NCI-H82 treated with DMSO at 0.1 percent for 48 hours (cell line): ENCODE measurements at regions not wholly inside any gene's neighbourhood (a gene's known extent, or its start where the extent isn't known, plus 50 kb on each side); places are given as distances from the start of the nearest gene placed in this dataset.
"Not testable (repeated sequence)": the region's sequence is repeated elsewhere in the genome, so short reads cannot be mapped to it uniquely, and the experiment has no call there.

ENCODE experiments used
- DNase-seq: peaks from one replicate; lab custom pipeline; 2025; ENCODE audit not compliant: unreplicated experiment; lab: John Stamatoyannopoulos, UW

DNA sequence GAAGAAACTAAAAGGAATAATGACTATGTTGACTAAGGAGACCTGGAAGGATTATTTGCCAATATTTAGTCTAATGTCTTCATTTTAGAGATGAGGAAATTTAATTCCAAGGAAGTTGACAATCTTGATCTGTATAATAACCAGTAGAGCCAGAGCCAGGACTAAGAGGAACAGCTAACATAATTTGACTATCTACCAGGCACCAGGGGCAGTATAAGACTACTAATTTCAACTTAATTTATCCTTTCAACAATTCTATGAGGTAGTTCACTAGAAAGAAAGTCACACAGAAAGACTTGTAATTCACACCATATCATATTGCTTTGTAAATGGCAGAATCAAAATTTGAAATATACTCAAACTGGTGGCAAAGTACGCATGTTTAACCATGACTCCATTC is 273.0 kb upstream of the STXBP5 start:
- DNase-seq = no peak

DNA sequence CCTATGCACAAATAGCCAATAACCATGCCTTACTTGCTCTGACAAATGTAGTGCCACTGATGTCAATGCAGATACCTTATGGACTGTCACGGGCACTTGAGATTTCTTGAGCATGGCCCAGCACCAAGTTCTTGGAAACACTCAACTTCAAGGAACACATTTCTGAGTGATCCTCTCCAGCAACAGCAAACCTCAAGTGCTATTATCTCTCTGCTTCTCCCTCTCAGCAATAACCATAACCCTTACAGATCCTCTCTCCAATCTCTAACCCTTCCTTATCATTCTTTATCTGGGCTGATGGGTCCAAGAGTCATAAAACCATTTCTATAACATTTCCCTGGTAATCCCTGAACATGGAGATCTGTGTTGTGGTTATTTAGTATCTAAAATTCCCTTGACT is 266.9 kb upstream of the STXBP5 start:
- DNase-seq = no peak

DNA sequence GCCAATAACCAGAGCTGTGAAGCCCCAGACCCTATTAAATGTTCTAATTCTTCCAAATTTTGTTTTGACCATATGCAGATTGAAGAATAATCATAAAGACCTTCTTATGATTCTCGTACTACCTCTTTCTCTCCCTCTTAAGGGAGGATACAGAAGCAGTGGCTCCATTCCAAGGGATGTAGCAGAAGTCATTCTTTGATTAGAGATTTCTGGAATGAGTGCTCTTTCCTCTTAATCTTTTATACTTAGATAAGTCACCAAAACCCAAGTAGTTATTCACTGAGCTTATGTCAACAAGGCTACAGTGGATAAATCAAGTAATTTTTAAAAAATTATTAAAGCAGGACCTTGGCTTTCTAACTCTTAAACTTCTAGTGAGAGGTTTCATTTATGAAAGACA is 266.0 kb upstream of the STXBP5 start:
- DNase-seq = no peak

GRCh38 chr6:146939456-146939855 is 264.8 kb upstream of the STXBP5 start:
- DNase-seq = not testable (repeated sequence)

- no peak for DNase-seq
Measured at GRCh38 chr6:146943664-146944063, 260.6 kb upstream of the STXBP5 start.

- DNase-seq = no peak
Measured at GRCh38 chr6:146944077-146944476, 260.1 kb upstream of the STXBP5 start.

- DNase-seq = no peak
Measured at GRCh38 chr6:146944809-146945208, 259.4 kb upstream of the STXBP5 start.

DNA sequence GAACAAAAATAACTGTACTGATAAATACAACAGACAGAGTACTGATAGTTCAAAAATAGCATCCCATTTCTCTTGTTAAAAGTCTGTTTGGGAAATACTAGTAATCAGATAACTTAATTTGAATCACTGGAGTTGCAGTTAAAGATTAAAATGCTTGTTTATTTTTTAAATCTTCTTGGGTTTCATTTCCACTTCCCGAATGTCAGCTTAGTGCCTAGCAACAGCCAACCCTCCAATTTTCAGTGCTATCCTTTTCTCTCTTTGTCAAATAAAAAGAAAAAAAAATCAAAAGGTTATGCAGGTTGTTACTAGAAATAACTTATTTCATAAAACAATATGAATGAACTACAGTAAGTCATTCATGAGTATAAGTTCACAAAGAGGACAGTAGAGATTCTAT is 257.7 kb upstream of the STXBP5 start:
- DNase-seq = no peak

DNA sequence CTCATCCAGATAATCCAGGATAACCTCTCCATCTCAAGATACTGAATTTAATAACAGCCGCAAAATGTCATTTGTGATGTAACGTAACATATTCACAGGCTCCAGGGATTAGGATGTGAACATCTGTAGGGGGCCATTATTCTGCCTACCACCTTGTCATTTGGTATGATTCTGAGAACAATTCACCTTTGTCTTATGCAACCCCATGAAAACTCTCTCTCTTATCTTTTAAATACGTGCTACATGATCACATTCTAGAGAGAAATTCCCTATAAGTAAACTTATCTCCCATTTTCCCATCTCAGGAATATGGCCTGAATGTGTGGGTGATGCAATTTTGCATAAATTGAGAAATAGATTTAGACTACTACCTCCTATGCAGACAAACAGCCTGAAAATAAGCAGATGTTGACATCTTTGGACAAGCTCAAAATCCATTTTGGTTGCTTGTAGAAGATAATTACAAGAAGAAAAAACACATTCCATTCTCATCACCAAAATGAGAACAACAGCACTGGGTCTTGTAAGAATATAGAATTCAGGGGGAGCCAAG is 255.4 kb upstream of the STXBP5 start:
- DNase-seq = no peak

DNA sequence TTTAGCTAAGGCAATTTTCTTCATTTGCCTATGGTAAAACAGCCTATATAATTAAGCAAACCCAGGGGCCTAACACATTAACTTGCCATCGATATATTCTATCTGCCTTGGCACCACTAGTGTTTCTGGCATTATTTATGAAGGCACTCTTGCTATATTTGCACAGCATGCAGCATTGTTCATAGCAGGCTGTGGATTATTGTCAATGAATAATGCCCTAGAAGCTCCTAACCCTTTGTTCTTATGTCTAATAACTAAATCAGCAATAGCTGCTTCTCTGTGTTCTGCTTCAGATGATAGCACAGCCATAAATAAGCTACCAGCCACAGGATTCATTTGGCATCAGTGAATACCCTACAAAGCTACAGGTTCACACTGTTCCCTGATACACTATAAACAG is 254.8 kb upstream of the STXBP5 start:
- no peak for DNase-seq

DNA sequence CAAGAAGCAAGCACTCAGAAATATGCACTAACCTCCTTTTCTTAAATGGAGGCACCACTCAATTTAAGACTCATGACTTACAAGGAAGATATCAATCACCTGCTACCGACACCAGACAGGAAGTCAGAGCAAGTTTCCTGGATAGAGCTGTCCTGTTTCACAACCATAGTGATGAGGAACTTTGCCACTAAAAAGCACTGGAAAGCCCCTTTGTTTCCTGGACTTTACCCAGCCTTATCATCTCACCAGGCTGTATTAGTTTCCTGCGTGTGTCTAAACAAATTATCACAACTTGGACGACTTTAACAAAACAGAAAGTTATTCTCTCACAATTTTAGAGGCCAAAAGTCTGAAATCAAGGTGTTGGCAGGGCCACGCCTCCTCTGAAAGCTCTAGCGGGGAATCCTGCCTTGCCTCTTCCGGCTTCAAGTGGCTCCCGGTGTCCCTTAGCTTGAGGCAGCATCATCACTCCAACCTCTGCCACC is 253.8 kb upstream of the STXBP5 start:
- DNase-seq = no peak

DNA sequence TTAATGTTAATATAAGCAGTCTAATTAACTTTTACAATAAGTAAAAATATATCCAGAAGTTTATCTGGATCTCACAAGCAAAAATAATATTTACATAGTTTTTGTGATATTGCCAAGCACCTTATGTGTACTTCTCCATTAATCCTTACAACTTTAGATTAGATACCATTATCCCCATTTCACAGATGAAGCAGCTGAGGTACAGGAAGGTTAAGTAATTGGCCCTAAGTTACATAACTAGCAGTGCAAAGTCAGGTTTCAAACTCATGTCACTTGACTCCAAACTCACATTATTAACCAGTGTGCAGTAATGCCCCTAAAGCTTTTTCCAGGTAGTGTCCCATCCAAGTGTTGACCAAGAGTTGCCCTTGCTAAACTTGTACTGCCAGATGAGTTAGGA is 248.6 kb upstream of the STXBP5 start:
- DNase-seq = no peak

GRCh38 chr6:146957181-146958093 is 246.8 kb upstream of the STXBP5 start:
- DNase-seq = peak; percentile 62

- DNase-seq = no peak
Measured at GRCh38 chr6:146961831-146962230, 242.4 kb upstream of the STXBP5 start.

- DNase-seq = no peak
Measured at GRCh38 chr6:146962329-146962728, 241.9 kb upstream of the STXBP5 start.

DNA sequence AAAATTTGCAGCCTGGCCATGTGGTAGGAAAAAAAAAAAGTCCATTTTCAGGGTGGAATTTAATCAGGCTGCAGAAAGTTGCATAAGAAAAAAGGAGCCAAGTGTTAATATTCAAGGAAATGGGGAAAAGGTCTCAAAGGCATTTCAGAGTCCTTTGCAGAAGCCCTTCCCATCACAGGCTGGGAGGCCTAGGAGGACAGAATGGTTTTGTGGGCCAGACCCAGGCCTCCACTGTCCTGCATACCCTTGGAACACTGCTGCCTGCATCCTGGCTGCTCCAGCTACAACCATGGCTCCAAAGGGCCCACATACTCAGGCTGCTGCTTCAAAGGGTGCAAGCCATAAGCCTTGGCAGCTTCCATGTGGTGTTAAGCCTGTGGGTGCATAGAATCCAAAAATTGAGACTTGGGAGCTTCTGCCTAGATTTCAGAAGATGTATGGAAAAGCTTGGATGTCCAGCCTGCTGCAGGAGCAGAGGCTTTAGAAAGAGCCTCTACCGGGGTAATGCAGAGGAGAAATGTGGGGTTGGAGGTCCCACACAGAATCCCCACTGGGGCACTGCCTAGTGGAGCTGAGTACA is 239.0 kb upstream of the STXBP5 start:
- no peak for DNase-seq

DNA sequence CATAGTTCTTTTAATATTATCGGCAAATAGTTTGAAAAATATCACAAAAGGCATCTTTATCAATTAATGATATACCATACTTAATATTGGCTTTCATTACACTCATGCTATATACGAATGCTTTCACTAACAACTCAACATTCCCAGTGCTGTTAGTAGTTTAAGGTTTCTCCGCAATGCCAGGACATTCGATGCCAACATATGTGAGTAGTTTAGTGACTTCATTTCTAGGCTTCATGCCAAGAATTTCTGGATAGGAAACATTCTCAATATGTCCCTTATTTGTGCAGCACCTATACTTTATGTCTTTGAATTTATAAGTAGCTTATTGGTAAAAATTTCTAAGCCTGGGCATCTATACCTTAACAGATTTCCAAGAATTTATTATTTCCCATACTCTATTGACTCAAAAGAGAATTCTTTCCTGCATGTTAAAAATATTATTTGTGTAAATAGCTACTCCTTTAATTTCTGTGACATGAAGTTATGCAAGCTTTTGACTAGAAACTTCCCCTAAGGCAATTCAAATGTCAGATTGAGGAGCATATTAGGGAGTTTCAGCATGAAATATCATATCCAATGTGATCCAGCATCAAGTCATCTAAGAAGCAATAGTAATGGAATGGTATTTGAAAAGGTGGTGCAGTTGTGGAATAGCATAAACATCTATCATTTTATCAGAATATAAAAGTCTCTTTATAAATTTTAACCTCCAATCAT is 236.0 kb upstream of the STXBP5 start:
- no peak for DNase-seq

GRCh38 chr6:146972546-146972945 is 231.7 kb upstream of the STXBP5 start:
- DNase-seq = no peak

DNA sequence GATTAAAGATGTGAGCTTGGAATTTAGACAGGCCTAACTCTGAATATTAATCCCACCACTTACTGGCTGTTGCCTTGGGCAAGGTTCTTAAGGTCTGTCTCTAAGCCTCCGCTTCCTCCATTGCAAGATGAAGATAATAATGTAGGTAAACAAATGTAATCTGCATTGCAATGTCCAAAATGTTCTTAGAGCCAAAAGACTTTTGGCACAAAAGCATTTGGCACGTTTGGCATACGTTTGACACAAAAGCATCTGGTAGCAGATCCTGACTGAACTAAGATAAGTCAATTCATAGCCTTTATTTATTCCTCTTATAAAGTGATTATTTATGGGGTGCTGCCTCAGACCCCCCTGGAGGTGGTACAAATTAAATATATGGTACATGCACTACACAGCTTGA is 229.9 kb upstream of the STXBP5 start:
- DNase-seq = peak; percentile 87

GRCh38 chr6:146975093-146975492 is 229.1 kb upstream of the STXBP5 start:
- DNase-seq = peak; percentile 93

DNA sequence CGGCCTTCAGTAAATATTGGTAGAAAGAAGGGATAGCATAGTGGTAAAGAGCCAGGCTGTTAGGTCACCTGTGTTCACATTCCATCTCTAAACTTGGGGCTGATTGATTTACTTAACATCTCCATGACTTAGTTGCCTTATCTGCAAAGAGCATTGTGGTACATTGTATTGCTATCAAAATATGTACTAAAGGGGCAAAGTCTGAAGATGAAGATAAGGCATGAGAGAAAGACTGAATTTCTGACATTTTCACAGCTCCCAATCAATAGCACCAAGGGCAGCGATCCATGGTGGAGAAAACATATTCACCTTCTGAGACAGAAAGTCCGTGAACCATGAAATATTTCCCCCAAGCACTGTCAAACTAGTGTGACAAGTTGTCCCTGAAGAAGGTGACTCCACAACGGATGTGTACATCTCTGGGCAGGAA is 223.3 kb upstream of the STXBP5 start:
- no peak for DNase-seq
